ENCODE measurements at regions not wholly inside any gene's neighbourhood (a gene's known extent, or its start where the extent isn't known, plus 50 kb on each side); places are given as distances from the start of the nearest gene placed in this dataset.

- Mint-ChIP-seq H3K4me1 (ENCODE audit: insufficient read depth, unreplicated experiment) (no peaks in the 10 kb centered on the region), H3K4me3 (ENCODE audit: unreplicated experiment) (no peak overlapping the region), H3K27ac (ENCODE audit: low read depth, unreplicated experiment) (no peak overlapping the region), H3K9me3 (ENCODE audit: unreplicated experiment) (no peaks in the 10 kb centered on the region), H3K36me3 (ENCODE audit: insufficient read depth, unreplicated experiment) (peaks cover 4% of the 10 kb centered on the region), H3K27me3 (ENCODE audit: insufficient read depth, unreplicated experiment) (peaks cover 9% of the 10 kb centered on the region)
- DNase-seq (ENCODE audit: unreplicated experiment) = no peak
- BruUV-seq (replicated peaks) = no TSS peak
- intact Hi-C loops (cut with micrococcal nuclease) = no loop called here
- CTCF ChIA-PET = no interaction called here
- no peak for TF ChIP-seq CTCF (IDR thresholded peaks at IDR 0.05; ENCODE audit: unreplicated experiment)
- POLR2A ChIA-PET = no interaction called here
Measured at GRCh38 chr3:72214066-72214951, 429.4 kb upstream of the PROK2 start.

- intact Hi-C loops (cut with micrococcal nuclease) = no loop called here
- no peaks in the 10 kb centered on the region for H3K4me1 Mint-ChIP-seq (ENCODE audit: insufficient read depth, unreplicated experiment)
- TF ChIP-seq CTCF (IDR thresholded peaks at IDR 0.05; ENCODE audit: unreplicated experiment) = no peak
- CTCF ChIA-PET = no interaction called here
- POLR2A ChIA-PET = no interaction called here
- no peak overlapping the region for H3K27ac Mint-ChIP-seq (ENCODE audit: low read depth, unreplicated experiment)
- peaks cover 4% of the 10 kb centered on the region for H3K36me3 Mint-ChIP-seq (ENCODE audit: insufficient read depth, unreplicated experiment)
- no peak overlapping the region for H3K4me3 Mint-ChIP-seq (ENCODE audit: unreplicated experiment)
- no TSS peak for BruUV-seq (replicated peaks)
- peaks cover 10% of the 10 kb centered on the region for H3K27me3 Mint-ChIP-seq (ENCODE audit: insufficient read depth, unreplicated experiment)
- no peak for DNase-seq (ENCODE audit: unreplicated experiment)
- no peaks in the 10 kb centered on the region for H3K9me3 Mint-ChIP-seq (ENCODE audit: unreplicated experiment)
Measured at GRCh38 chr3:72213296-72214065, 428.5 kb upstream of the PROK2 start.

- intact Hi-C loops (cut with micrococcal nuclease) = no loop called here
- TF ChIP-seq CTCF (IDR thresholded peaks at IDR 0.05; ENCODE audit: unreplicated experiment) = no peak
- H3K9me3 Mint-ChIP-seq (ENCODE audit: unreplicated experiment) = no peaks in the 10 kb centered on the region
- no peak overlapping the region for H3K27ac Mint-ChIP-seq (ENCODE audit: low read depth, unreplicated experiment)
- peaks cover 4% of the 10 kb centered on the region for H3K36me3 Mint-ChIP-seq (ENCODE audit: insufficient read depth, unreplicated experiment)
- CTCF ChIA-PET = interaction anchor here (0.6 kb wide), 2 partner anchors 30 to 1253 kb away, joined by 3 to 6 read pairs; no protein-coding TSS in a partner anchor
- no peak overlapping the region for H3K4me3 Mint-ChIP-seq (ENCODE audit: unreplicated experiment)
- no peaks in the 10 kb centered on the region for H3K4me1 Mint-ChIP-seq (ENCODE audit: insufficient read depth, unreplicated experiment)
- DNase-seq (ENCODE audit: unreplicated experiment) = no peak
- POLR2A ChIA-PET = no interaction called here
- BruUV-seq (replicated peaks) = no TSS peak
- peaks cover 10% of the 10 kb centered on the region for H3K27me3 Mint-ChIP-seq (ENCODE audit: insufficient read depth, unreplicated experiment)
Measured at GRCh38 chr3:72212396-72212795, 427.4 kb upstream of the PROK2 start.

- no peaks in the 10 kb centered on the region for H3K9me3 Mint-ChIP-seq (ENCODE audit: unreplicated experiment)
- H3K27me3 Mint-ChIP-seq (ENCODE audit: insufficient read depth, unreplicated experiment) = peaks cover 10% of the 10 kb centered on the region
- H3K4me1 Mint-ChIP-seq (ENCODE audit: insufficient read depth, unreplicated experiment) = no peaks in the 10 kb centered on the region
- CTCF ChIA-PET = interaction anchor here (0.7 kb wide), 1 partner anchor 14 kb away, joined by 3 read pairs; no protein-coding TSS in a partner anchor
- BruUV-seq (replicated peaks) = no TSS peak
- no peak for TF ChIP-seq CTCF (IDR thresholded peaks at IDR 0.05; ENCODE audit: unreplicated experiment)
- no peak for DNase-seq (ENCODE audit: unreplicated experiment)
- POLR2A ChIA-PET = no interaction called here
- H3K4me3 Mint-ChIP-seq (ENCODE audit: unreplicated experiment) = no peak overlapping the region
- H3K27ac Mint-ChIP-seq (ENCODE audit: low read depth, unreplicated experiment) = no peak overlapping the region
- intact Hi-C loops (cut with micrococcal nuclease) = no loop called here
- H3K36me3 Mint-ChIP-seq (ENCODE audit: insufficient read depth, unreplicated experiment) = no peaks in the 10 kb centered on the region
Measured at GRCh38 chr3:72210261-72210660, 425.3 kb upstream of the PROK2 start.

Data from MCF 10A (cell line).